BJ (cell line): ENCODE measurements at regions not wholly inside any gene's neighbourhood (a gene's known extent, or its start where the extent isn't known, plus 50 kb on each side); places are given as distances from the start of the nearest gene placed in this dataset.

Experiments
- CTCF ChIA-PET: fragments of 350-600 bp; formaldehyde crosslinking; extraction: SDS; loops from one replicate; lab custom pipeline; 2021; ENCODE audit warnings: antibody characterized with exemption, inconsistent platforms; lab: Yijun Ruan, JAX
- POLR2A ChIA-PET: fragments of 300-600 bp; sonication (Branson Sonifier 250); formaldehyde crosslinking; extraction: SDS; loops from one replicate; lab custom pipeline; 2021; ENCODE audit warnings: antibody characterized with exemption; lab: Charles Lee
- DNase-seq: peaks from one replicate; pipeline ENCODE4 v3.0.0-alpha.2; 2011; ENCODE audit warnings: low read depth
- H3K27me3 ChIP-seq: 2 replicates; pipeline ENCODE4 v1.6.0; 2011; ENCODE audit warnings: low read length; ENCODE audit not compliant: control insufficient read depth, insufficient read depth
- H3K36me3 ChIP-seq: 2 replicates; pipeline ENCODE4 v1.5.1; 2011; ENCODE audit warnings: low read length; ENCODE audit not compliant: control insufficient read depth, insufficient read depth
- H3K4me3 ChIP-seq: 2 replicates; pipeline ENCODE4 v1.5.1; 2011; ENCODE audit warnings: low read depth, mild to moderate bottlenecking, control low read depth, low read length
- CTCF ChIP-seq: IDR thresholded peaks from 2 replicates; pipeline ENCODE4 v1.5.1; 2011; ENCODE audit warnings: low read depth, mild to moderate bottlenecking, control low read depth, inconsistent platforms, low read length, moderate library complexity; ENCODE audit not compliant: insufficient read depth

GRCh38 chr13:62209529-62209928 is 793.9 kb upstream of the PCDH20 start:
- ChIA-PET POLR2A (no interaction called here), CTCF (no interaction called here)
- H3K27me3 ChIP-seq: no peaks in the 10 kb centered on the region
- no peak for DNase-seq
- H3K4me3 ChIP-seq: no peak overlapping the region
- no peaks in the 10 kb centered on the region for H3K36me3 ChIP-seq
- no peak for TF ChIP-seq CTCF

- H3K4me3 ChIP-seq: no peak overlapping the region
- no peaks in the 10 kb centered on the region for H3K27me3 ChIP-seq
- CTCF ChIA-PET: no interaction called here
- POLR2A ChIA-PET: no interaction called here
- DNase-seq: no peak
- TF ChIP-seq CTCF: no peak
- no peaks in the 10 kb centered on the region for H3K36me3 ChIP-seq
These were observed 791.7 kb upstream of the PCDH20 start for GRCh38 chr13:62207388-62207787.

GRCh38 chr13:62206165-62206564 is 790.5 kb upstream of the PCDH20 start:
- TF ChIP-seq CTCF: no peak
- no peak overlapping the region for H3K4me3 ChIP-seq
- no peaks in the 10 kb centered on the region for H3K27me3 ChIP-seq
- DNase-seq: no peak
- H3K36me3 ChIP-seq: no peaks in the 10 kb centered on the region
- ChIA-PET POLR2A (no interaction called here), CTCF (no interaction called here)

GRCh38 chr13:62205273-62205672 is 789.6 kb upstream of the PCDH20 start:
- Histone ChIP-seq H3K36me3 (no peaks in the 10 kb centered on the region), H3K4me3 (no peak overlapping the region), H3K27me3 (no peaks in the 10 kb centered on the region)
- POLR2A ChIA-PET: no interaction called here
- CTCF ChIA-PET: no interaction called here
- TF ChIP-seq CTCF: no peak
- DNase-seq: no peak

GRCh38 chr13:62194371-62194770 is 778.7 kb upstream of the PCDH20 start:
- no peak for TF ChIP-seq CTCF
- no peak for DNase-seq
- H3K36me3 ChIP-seq: no peaks in the 10 kb centered on the region
- POLR2A ChIA-PET: no interaction called here
- CTCF ChIA-PET: no interaction called here
- H3K4me3 ChIP-seq: no peak overlapping the region
- no peaks in the 10 kb centered on the region for H3K27me3 ChIP-seq
